GM08714 (cell line): ENCODE measurements at regions not wholly inside any gene's neighbourhood (a gene's known extent, or its start where the extent isn't known, plus 50 kb on each side); places are given as distances from the start of the nearest gene placed in this dataset.

Experiments
- H3K4me3 ChIP-seq: fragments of 200-500 bp; sonication (Bioruptor generic); 2 replicates; pipeline ENCODE4 v1.5.1; 2014; ENCODE audit warnings: mild to moderate bottlenecking, low read length, inconsistent platforms
- ZNF274 ChIP-seq: IDR thresholded peaks from 2 replicates; pipeline ENCODE4 v1.6.1; 2012; ENCODE audit warnings: mild to moderate bottlenecking, low read depth, low read length

DNA sequence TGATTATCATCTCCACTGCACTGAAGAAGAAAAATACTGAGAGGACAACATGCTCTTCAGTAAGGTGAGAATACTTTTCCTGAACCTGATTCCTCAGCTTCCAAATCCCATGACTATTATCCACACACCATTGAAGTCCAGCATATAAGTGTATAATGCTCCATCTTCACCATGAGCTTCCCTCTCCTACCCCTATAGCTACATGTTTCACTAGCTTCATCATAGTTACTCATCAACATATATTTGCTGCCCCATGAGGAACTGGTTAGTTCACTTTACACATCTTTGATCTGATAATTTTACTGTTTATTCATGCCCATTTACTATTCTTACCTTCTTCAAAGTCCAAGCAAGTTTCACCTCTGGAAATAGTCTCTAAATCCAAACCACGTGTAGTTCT lies 908.5 kb upstream of the SEMA6D start:
- no peak for TF ChIP-seq ZNF274

DNA sequence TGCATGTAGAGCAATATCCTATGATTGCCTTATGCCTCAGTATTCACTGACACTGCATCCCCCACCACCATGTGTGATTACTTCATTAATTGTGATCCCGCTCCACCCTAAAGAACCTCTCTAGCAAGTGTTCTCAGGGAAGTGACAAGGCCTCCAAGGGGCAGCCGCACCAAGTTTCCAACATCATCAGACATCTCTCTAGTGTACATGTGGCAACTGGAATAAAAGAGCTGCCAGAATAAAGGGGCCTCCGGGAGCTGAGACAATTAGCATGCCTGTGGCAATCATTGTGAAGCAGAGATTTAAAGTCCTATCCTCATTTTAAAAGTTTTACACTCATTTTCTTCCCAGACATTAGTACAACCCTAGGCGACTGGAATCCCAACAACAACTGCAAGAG lies 902.1 kb upstream of the SEMA6D start:
- no peak overlapping the region for H3K4me3 ChIP-seq
- TF ChIP-seq ZNF274: no peak

More for the DNA sequence above, 908.5 kb upstream of the SEMA6D start:
- H3K4me3 ChIP-seq: no peak overlapping the region

DNA sequence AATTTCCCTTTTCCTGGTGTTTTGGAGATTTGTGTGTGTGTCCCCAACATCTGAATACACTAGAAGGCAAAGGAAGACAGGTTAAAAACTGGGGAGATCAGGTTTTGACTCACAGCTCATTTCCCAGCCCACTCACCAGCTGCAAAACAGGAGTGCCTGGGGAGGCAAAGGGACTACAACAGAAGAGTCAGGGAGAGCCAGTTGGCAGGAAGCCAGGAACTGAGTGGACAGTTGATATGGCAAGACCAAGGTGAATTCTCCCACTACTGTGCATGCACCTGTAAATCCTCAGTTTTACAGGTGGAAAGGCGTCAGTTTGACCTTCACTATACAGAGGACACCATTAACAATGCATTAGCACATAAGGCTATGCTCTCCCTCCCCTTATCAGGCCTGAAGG lies 901.5 kb upstream of the SEMA6D start:
- no peak overlapping the region for H3K4me3 ChIP-seq

DNA sequence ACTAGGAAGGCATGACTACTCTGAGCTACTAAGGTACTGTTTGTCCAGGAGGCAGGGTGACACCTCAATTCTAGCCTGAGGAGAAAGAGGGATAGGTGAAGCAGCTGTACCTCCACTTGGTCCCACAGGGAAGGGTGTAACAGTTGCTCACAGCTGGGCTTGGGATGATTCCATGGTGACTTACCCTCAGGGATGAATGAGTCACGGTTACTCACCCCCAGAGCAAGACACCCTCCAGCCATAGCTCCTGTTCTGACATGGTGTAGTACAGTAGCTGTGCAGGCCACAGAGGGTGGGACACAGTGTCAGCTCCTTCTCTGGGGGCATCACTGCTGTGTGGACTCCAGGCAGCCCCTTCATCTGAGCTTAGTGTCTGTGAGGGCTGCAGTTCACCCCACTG lies 868.6 kb upstream of the SEMA6D start:
- no peak overlapping the region for H3K4me3 ChIP-seq
- TF ChIP-seq ZNF274: no peak

More for the DNA sequence above, 901.5 kb upstream of the SEMA6D start:
- TF ChIP-seq ZNF274: no peak

DNA sequence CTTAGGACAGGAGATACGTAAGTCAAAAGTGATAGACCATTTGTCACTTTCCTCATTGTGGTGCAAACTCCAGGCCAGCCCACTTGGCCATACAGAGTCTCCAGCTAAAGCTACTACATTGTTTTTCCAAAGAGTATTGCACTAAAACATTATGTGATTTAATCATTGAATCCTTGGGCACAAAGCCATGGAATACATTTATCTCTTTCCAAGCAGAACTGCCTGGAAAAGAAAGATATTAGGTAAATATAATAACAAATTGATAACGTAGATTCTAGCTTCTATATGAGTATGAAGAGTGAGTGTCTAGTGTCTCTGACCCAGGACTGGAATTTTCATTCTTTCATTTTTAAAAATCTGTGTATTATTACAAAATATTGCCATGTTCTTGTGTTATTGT lies 863.7 kb upstream of the SEMA6D start:
- no peak for TF ChIP-seq ZNF274
- no peak overlapping the region for H3K4me3 ChIP-seq

DNA sequence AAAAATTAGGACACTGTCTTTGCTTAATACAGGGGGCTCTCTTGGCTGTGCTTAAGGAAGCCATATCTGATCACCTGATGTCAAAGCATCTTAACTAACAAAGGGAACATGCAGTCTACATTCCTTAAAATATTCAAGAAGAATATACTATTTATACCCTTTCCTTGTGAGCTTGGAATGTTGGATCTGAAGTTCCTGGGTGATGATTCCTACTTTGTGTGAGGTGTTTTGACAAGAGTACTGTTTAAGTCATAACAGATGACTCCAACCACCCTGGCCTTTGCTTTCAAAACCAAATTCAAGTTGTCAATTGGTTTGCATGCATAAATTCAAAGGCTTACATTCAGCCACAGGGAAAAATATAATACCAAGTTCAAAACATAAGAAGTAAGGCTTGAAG lies 862.7 kb upstream of the SEMA6D start:
- H3K4me3 ChIP-seq: no peak overlapping the region
- TF ChIP-seq ZNF274: no peak

DNA sequence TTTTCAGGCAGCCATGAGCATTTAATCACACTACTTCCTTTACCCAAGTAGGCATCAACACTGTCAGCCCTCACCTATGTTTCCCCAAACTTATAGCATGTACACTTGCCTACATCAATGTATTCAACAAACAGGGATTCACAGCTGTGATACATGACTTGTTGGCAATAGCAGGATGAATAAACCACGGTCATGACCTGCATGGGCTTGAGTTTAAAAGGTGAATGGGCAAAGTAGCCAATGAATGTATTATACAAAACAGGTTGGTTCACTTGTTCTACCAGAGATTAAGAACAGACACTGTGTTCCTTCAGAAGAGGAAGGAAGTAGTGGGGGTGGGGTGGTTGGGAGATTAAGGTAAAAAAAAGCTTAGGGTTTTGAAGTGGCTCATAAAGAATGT lies 861.9 kb upstream of the SEMA6D start:
- no peak for TF ChIP-seq ZNF274
- no peak overlapping the region for H3K4me3 ChIP-seq

DNA sequence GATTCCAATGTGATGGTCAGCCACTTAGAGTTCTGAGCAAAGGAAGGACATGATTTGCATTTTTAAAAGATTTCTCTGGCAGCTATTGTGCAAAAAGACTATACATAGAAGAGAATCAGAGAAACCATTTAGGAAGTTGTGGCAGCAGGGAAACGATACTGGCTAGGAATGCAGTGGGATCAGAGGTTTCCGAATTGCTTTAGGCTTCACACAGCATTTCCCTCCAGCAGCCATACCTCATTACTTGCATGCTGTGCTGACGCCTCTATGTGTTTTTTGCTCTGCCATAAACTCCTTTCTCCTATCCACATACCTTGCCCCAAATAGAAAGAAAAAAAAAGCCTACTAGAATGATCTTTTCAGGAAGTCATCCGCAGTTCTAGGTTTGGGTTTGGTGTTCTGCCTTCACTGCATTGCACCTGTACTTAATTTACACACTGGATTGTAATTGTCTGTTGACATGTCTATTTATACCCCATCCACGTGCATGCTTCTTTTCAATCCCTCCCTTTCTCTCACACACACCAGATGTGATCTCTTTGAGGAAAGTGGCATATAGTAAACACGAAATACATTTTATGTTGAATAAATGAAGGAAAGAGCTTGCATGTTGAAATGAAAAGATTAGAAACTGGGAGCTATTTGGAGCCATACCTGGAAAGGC lies 860.3 kb upstream of the SEMA6D start:
- no peak overlapping the region for H3K4me3 ChIP-seq
- TF ChIP-seq ZNF274: no peak

DNA sequence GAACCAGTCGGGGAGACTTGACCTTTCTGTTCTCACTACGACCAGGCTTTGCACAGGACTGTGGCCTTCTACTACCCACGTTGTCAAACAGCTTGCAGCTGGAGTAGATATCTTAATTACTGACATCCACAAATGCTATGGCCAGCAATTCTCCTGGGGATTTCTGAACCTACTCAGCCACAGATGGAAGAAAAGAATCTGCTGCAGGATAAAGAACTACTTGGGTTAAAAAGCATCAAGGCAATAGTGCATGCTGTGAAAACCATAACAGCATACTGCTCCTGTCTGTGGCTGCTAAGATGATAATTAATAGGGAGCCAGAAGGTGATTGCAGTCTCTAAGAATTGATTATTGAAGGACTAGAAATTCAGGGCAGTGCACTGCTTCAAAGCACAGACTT lies 859.2 kb upstream of the SEMA6D start:
- H3K4me3 ChIP-seq: no peak overlapping the region
- no peak for TF ChIP-seq ZNF274

DNA sequence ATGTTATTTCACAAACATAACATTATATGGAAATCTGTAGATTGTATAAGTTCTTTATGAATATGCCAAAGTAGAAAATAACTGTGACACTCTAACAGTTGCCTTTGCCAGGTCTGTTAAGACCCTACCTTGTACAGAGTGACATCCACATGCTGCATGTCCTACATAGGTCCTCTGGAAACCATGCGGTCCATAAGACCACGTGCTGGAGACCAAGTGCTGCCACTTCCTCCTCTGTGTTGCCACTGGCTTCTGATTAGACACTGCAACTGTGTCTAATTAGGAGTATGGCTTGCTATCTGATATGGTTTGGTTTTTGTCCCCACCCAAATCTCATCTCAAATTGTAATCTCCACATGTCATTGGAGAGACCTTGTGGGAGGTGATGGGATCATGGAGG lies 855.5 kb upstream of the SEMA6D start:
- no peak overlapping the region for H3K4me3 ChIP-seq
- no peak for TF ChIP-seq ZNF274

DNA sequence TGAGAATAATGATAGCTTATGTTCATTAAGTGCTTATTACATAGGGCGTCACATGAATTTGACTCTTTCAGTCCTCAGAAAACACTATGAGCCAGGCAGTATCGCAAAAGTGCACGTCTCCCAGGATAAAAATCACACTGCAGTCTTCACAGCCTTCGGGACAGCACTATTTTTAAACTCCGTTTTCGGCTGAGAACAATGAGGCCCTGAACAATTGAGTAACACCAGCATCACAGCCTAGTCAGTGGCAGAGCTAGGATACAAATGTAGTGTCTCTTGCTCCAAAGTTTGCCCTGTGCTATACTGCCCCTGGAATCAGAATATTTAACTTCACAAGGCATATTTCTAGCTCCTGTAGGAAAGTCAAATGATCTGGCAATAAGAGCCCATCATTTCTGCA lies 852.1 kb upstream of the SEMA6D start:
- no peak for TF ChIP-seq ZNF274
- no peak overlapping the region for H3K4me3 ChIP-seq

DNA sequence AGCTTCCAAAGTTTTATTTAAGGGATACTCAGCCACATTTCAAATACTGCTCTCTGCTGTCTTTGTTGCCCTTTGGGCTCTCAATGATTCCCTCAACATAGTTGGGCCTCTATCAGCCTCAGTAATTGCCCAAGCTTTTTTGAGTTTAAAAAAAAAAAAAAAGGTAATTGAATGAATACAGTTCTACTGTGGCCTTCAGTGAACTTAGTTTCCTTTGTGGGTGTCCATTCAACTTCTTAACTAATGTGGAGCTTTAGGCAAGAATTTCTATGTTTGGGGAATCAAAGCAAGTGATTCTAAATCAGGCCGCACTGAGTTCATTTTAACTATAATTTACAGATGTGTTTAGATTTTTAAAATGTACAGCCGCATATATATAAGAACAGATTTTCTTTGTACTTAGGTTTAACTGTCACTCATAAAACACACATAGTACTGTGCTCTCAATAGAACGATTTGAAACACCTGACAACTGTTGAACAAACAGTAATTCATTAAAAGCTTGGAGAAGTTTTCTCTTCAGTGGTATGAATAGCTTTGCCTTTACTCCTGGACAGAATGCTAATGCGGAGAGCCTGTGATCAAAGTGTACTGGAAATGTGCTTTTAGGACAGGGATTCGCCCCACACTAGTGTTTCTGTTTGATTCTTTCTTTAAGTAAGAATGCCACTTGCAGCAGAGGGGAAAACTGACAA lies 844.9 kb upstream of the SEMA6D start:
- no peak overlapping the region for H3K4me3 ChIP-seq
- TF ChIP-seq ZNF274: no peak

DNA sequence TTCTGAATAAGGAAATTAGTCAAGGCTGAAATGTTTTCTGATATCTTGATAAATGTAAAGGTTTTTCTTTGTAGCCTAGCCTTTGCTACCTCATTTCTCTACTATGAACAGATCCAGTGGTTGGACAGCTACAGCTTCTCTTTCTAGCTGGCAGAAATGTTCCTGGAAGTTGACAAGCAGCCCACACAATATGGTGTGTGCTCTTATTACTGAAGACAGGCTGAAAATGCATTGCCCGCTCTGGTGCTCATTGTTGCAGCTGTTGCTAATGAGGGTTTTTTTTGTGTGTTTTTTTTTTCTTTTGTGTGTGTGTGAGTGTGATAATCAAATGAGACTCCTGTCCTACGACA lies 844.3 kb upstream of the SEMA6D start:
- no peak for TF ChIP-seq ZNF274
- H3K4me3 ChIP-seq: no peak overlapping the region

DNA sequence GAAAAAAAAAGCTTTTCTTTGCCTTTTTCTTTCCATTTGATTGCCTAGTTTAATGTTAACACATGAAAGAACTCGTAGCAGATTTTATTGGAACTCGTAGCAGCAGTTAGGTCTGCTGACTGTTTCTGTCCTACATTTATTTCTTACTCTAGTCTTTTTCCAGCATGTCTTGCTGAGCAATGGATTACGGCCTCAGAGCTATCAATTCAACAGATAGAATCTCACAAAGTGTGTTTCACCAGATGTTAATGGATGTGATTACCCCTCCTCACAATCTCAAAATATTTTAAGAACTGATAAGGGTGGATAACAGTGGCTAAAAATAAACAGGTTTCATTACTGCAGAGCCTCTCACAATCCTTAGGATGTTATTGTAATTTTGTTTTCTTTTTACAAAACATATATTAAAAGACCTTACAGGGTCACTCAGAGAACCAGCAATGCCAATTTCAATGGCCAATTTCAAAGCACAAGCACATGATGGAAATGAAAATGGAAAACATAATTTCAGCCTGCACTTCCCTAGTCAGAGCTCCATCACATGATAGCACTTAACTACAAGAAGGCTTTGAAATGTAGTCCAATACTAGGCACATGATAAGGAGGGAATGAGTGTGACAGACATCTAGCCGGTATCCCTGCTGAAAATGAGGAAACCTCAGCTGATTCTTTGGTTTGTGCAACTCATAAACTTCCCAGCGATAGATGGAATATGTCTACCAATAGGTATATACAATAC lies 838.1 kb upstream of the SEMA6D start:
- TF ChIP-seq ZNF274: no peak
- no peak overlapping the region for H3K4me3 ChIP-seq

DNA sequence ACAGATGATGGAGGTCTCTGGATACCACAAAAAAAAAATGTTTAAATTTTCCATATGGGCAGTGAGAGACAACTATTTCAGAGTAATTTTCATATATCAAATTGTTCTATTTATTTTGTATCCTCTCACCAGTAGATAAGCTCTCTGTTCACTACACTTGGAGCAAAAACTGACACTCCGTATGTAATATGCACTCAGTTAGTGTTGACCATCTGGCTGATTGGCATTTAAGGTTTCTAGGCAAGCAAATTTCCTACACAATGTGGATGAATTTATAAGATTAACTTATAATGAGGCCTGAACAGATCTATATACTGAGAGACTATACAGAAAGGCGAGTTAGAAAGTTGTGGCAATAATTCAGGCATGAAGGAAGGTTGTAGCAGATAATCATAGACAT lies 836.5 kb upstream of the SEMA6D start:
- TF ChIP-seq ZNF274: no peak
- no peak overlapping the region for H3K4me3 ChIP-seq

DNA sequence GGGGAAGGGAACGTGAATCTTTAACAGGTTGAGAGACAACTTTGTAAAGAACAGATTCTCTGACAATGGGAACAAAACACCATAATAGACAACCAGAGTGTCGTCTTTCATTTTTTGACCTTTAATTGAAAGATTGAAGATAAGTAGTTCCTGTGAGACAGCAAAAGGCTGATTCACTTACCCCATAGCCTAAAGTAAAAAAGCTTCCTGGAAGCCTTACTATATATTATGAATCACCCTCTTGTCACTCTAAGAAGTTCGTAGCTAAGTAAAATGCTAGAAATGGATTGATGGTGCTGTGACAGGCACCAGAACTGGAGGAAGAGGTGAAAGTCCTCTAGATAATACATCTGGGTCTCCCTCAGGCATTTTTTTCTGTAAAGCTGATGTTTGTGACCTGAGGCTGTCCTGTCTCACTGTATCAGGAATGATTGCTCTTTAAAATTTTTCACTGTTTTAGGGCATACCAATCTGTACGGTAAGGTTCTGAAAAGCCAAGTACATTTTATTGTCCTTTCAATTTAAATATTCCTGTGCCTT lies 824.6 kb upstream of the SEMA6D start:
- no peak overlapping the region for H3K4me3 ChIP-seq
- no peak for TF ChIP-seq ZNF274
